Karpas-422 (cell line): ENCODE measurements at regions not wholly inside any gene's neighbourhood (a gene's known extent, or its start where the extent isn't known, plus 50 kb on each side); places are given as distances from the start of the nearest gene placed in this dataset.
"Not testable (repeated sequence)": the region's sequence is repeated elsewhere in the genome, so short reads cannot be mapped to it uniquely, and the experiment has no call there.

ENCODE experiments used
- DNase-seq: peaks from one replicate; pipeline ENCODE4 v3.0.0-alpha.2; 2015
- H2AFZ ChIP-seq: fragments of 200-600 bp; sonication (generic); 2 replicates; pipeline ENCODE4 v1.6.1; 2014; ENCODE audit warnings: antibody characterized with exemption, low read length, mixed read lengths
- H3K27ac ChIP-seq: fragments of 200-600 bp; sonication (generic); 2 replicates; pipeline ENCODE4 v1.5.1; 2014; ENCODE audit warnings: mild to moderate bottlenecking, low read length, moderate library complexity
- H3K27me3 ChIP-seq: fragments of 200-600 bp; sonication (generic); 2 replicates; pipeline ENCODE4 v1.6.1; 2014; ENCODE audit warnings: low read length, mixed read lengths
- H3K36me3 ChIP-seq: fragments of 200-600 bp; sonication (generic); 2 replicates; pipeline ENCODE4 v1.6.1; 2014; ENCODE audit warnings: low read length, mixed read lengths; ENCODE audit not compliant: insufficient read depth
- H3K4me1 ChIP-seq: fragments of 200-600 bp; sonication (generic); 2 replicates; pipeline ENCODE4 v1.6.1; 2014; ENCODE audit warnings: mild to moderate bottlenecking, low read length, mixed read lengths
- H3K4me2 ChIP-seq: fragments of 200-600 bp; sonication (generic); 2 replicates; pipeline ENCODE4 v1.6.1; 2014; ENCODE audit warnings: low read length, low read depth, mild to moderate bottlenecking; ENCODE audit not compliant: poor library complexity, severe bottlenecking
- H3K4me3 ChIP-seq: fragments of 200-600 bp; sonication (generic); 2 replicates; pipeline ENCODE4 v1.5.1; 2014; ENCODE audit warnings: mild to moderate bottlenecking, antibody characterized with exemption, low read length, mixed read lengths
- H3K79me2 ChIP-seq: fragments of 200-600 bp; sonication (generic); 2 replicates; pipeline ENCODE4 v1.6.1; 2014; ENCODE audit warnings: mild to moderate bottlenecking, low read length, mixed read lengths
- H3K9ac ChIP-seq: fragments of 200-600 bp; sonication (generic); 2 replicates; pipeline ENCODE4 v1.6.0; 2014; ENCODE audit warnings: low read length
- H3K9me2 ChIP-seq: fragments of 200-600 bp; sonication (generic), shearing (Covaris generic); replicated peaks from 2 replicates; pipeline ENCODE4 v1.6.0; 2014; ENCODE audit warnings: mild to moderate bottlenecking, low read length, moderate library complexity; ENCODE audit not compliant: insufficient read depth
- H3K9me3 ChIP-seq: fragments of 300-700, 200-600 bp; sonication (generic); 2 replicates; pipeline ENCODE4 v1.6.1; 2014; ENCODE audit warnings: low read length, mixed read lengths
- H4K20me1 ChIP-seq: fragments of 200-600 bp; sonication (generic); 2 replicates; pipeline ENCODE4 v1.6.1; 2014; ENCODE audit warnings: mild to moderate bottlenecking, antibody characterized with exemption, low read length, low read depth; ENCODE audit not compliant: insufficient read depth

DNA sequence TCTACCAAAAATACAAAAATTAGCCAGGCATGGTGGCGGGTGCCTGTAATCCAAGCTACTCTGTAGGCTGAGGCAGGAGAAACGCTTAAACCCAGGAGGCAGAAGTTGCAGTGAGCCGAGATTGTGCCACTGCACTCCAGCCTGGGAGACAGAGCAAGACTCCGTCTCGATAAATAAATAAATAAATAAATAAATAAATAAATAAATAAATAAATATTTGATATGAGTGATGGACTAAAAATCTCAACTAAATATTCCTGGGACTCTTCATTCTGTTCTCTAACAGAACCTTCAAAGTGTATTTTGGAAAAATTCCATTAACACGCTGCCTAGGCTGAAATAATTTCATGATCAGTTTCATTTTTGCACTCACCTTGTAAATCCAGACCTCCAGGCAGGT lies 112.7 kb upstream of the AHI1 start:
- H3K27me3 ChIP-seq, H3K4me2 ChIP-seq: not testable (repeated sequence)

DNA sequence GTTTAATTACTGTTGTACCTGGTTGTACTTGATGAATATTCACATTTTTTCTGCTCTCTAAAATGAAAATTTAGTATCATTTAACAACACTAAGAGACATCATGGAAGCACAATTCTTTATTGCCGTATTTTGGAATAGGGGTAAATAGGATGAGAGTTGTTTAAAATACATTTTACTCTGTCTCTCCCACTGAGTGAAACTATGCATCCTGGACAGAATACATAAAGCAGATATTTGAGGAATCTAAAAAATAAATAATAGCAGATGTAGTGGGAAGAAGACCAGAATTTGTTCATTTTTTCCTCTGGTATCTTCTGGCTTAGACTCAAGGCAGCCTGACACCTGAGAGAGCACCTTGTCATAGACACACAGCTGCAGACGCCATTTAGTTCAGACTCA lies 119.1 kb upstream of the AHI1 start:
- Histone ChIP-seq H3K9ac (no peak overlapping the region), H3K4me2 (no peak overlapping the region), H3K79me2 (no peaks in the 10 kb centered on the region), H3K27ac (no peak overlapping the region), H3K27me3 (no peaks in the 10 kb centered on the region), H3K9me3 (no peaks in the 10 kb centered on the region), H4K20me1 (no peaks in the 10 kb centered on the region), H3K4me3 (no peak overlapping the region), H3K9me2 (no peaks in the 10 kb centered on the region), H3K4me1 (no peaks in the 10 kb centered on the region), H2AFZ (no peak overlapping the region), H3K36me3 (no peaks in the 10 kb centered on the region)
- DNase-seq, result no peak

More for the DNA sequence above, 112.7 kb upstream of the AHI1 start:
- not testable (repeated sequence) for H3K9me3 ChIP-seq, DNase-seq, H3K79me2 ChIP-seq, H3K4me1 ChIP-seq, H3K9me2 ChIP-seq, H3K9ac ChIP-seq, H3K36me3 ChIP-seq, H2AFZ ChIP-seq, H4K20me1 ChIP-seq, H3K4me3 ChIP-seq, H3K27ac ChIP-seq

DNA sequence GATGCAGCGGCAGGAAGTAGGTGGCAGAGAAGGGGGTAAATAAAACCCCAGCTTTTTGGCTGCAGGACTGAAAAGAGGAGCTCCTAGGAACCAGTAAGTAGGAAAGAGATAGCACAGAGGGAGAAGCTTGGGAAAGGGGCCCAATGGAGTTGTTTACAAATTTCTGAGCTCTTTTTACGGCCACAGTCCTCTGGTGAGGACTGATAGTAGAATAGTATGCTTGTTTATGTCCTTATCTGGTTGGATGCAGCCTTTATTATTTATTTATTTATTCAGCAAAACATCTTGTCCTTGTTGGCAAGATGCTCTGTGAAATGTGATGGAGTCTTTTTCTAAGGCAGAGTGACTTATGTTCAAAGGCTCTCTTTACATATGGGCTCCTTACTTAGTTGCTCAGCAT lies 119.7 kb upstream of the AHI1 start:
- Histone ChIP-seq H3K4me3 (no peak overlapping the region), H3K4me2 (no peak overlapping the region), H3K27ac (no peak overlapping the region)

DNA sequence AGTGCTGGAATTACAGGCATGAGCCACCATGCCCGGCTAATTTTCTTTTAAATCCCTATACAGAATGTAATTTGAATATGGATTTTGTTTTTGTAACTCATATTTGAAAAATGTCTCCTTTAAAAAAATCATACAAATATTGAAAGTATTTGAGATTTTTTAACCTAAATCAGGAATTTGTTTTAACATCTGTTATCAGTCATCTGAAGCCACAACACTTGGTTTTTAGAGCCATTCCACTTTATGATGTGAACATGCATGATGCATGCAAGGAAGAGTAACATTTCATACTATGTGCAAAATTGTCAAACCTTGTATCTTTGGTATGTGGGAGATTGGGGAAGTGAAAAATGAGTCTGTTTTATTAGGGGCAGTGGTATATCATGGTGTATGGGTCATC lies 124.5 kb upstream of the AHI1 start:
- no peak overlapping the region for H3K4me2 ChIP-seq
- no peaks in the 10 kb centered on the region for H3K9me3 ChIP-seq
- no peaks in the 10 kb centered on the region for H3K79me2 ChIP-seq
- no peaks in the 10 kb centered on the region for H4K20me1 ChIP-seq
- no peak overlapping the region for H3K4me3 ChIP-seq
- no peak overlapping the region for H3K9ac ChIP-seq
- DNase-seq, result no peak
- H2AFZ ChIP-seq, result no peak overlapping the region
- no peaks in the 10 kb centered on the region for H3K27me3 ChIP-seq
- no peaks in the 10 kb centered on the region for H3K4me1 ChIP-seq
- no peaks in the 10 kb centered on the region for H3K9me2 ChIP-seq
- H3K36me3 ChIP-seq, result no peaks in the 10 kb centered on the region
- H3K27ac ChIP-seq, result no peak overlapping the region

More for the DNA sequence above, 119.7 kb upstream of the AHI1 start:
- Histone ChIP-seq H3K4me1 (no peaks in the 10 kb centered on the region), H3K27me3 (no peaks in the 10 kb centered on the region), H3K79me2 (no peaks in the 10 kb centered on the region), H3K9ac (no peak overlapping the region), H4K20me1 (no peaks in the 10 kb centered on the region), H3K9me3 (no peaks in the 10 kb centered on the region), H2AFZ (no peak overlapping the region), H3K36me3 (no peaks in the 10 kb centered on the region), H3K9me2 (no peaks in the 10 kb centered on the region)
- no peak for DNase-seq

DNA sequence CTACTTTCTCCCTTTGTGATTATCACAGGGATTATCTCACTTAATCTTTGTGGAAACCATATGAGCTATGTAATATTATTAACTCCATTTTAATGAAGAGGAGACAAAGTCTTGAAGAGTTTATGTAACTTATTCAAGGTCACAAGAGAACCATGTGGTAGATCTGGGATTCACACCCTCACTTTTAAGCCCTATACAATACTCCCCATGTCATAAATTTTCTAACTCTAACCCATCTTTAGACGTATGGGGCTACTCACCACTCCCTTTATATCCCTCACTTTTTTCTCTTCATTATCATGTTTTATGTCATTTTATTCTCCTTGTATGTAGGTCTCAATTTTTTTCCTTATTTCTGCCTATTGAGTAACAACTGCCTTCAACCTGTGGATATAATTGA lies 126.4 kb upstream of the AHI1 start:
- no peak for DNase-seq
- Histone ChIP-seq H3K9me2 (no peaks in the 10 kb centered on the region), H3K27ac (no peak overlapping the region), H3K9me3 (no peaks in the 10 kb centered on the region), H3K79me2 (no peaks in the 10 kb centered on the region), H3K4me2 (no peak overlapping the region), H4K20me1 (no peaks in the 10 kb centered on the region), H3K36me3 (no peaks in the 10 kb centered on the region), H3K27me3 (no peaks in the 10 kb centered on the region), H2AFZ (no peak overlapping the region), H3K9ac (no peak overlapping the region), H3K4me1 (no peaks in the 10 kb centered on the region), H3K4me3 (no peak overlapping the region)

DNA sequence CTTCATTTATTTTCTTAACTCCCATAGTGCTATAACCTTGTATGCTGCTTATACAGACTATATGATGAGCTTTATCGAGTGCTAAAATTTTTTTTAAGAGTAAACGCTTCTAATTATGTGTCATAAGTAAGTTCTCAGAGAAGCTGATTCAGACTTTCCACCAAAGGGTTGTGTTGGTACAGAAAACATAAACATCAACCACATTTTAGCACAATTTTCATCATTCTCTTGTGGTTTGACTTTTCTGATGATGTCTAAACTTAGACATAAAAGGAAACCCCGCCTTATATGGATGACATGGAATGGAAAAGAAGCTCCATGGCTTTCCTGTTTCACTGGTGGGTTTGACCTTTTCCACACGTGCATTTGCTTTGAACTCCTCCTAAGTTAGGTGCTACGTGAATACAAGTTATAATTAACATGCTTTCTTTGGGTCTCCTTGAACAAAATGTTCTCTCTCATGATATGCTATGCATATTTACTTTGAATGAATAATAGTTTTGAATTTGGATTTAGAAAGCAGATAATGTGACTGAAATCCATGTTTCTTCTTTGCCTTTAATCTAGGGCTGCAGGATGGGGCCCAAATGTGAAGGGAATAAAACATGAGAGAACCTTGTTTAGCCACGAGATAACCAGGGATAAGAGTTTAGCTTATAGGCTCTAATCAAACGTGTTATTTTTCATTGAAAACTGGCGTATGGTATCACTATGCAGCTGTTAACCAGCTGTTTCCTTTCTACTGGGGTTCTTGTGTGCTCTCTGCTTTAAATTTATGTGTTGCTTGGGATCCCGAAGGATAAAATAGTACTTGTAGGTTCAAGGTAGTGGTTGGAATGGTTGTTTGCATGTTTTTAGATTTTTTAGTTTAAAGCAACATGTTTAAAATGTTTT lies 127.1 kb upstream of the AHI1 start:
- Histone ChIP-seq H3K9me3 (no peaks in the 10 kb centered on the region), H3K4me3 (no peak overlapping the region), H3K4me1 (no peaks in the 10 kb centered on the region), H3K4me2 (no peak overlapping the region), H3K27me3 (no peaks in the 10 kb centered on the region), H4K20me1 (no peaks in the 10 kb centered on the region), H3K36me3 (no peaks in the 10 kb centered on the region), H3K79me2 (no peaks in the 10 kb centered on the region), H3K9me2 (no peaks in the 10 kb centered on the region), H3K27ac (no peak overlapping the region), H3K9ac (no peak overlapping the region), H2AFZ (no peak overlapping the region)
- DNase-seq, result no peak

DNA sequence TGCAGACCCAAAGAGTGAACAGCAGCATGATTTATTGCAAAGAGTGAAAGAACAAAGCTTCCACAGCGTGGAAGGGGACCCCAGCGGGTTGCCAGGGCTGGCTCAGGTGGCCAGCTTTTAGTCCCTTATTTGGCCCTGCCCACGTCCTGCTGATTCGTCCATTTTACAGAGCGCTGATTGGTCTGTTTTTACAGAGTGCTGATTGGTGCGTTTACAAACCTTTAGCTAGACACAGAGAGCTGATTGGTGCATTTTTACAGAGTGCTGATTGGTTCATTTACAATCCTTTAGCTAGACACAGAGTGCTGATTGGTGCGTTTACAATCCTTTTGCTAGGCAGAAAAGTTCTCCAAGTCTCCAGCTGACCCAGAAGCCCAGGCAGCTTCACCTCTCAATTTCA lies 128.5 kb upstream of the AHI1 start:
- not testable (repeated sequence) for H3K27me3 ChIP-seq, H3K4me2 ChIP-seq, H3K4me1 ChIP-seq, H3K9me3 ChIP-seq, H3K9ac ChIP-seq, DNase-seq, H3K27ac ChIP-seq, H4K20me1 ChIP-seq, H3K79me2 ChIP-seq, H3K4me3 ChIP-seq, H3K36me3 ChIP-seq, H3K9me2 ChIP-seq, H2AFZ ChIP-seq

DNA sequence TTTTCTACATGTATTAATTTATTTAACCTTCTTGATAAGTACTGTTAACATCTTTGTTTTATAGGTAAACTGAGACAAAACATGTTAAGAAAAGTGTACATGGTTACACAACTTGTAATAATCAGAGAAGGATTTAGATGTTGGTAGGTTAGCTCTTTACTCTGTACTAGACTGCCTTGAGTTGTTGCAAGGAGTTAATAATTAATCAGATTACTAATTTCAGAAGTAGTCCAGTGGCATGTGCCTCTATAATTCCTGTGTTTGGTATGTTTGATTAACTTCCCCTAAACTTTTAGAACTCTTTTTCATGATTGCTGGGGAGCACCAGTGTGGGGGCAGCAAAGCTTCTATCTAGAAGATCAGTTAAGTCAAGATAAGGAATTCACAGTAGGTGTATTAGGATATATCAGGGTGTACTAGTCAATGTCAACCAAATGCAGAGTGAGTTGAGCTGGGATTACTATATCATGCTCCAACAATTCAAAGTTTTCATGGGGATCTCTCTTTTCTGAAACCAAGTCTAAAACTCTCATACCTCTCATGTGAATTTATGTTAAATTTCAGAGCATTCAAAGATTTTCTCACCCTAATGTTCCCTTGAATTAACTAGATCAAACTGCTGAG lies 129.7 kb upstream of the AHI1 start:
- Histone ChIP-seq H3K36me3 (no peaks in the 10 kb centered on the region), H2AFZ (no peak overlapping the region), H3K9ac (no peak overlapping the region), H3K4me2 (no peak overlapping the region), H3K27me3 (no peaks in the 10 kb centered on the region), H3K9me3 (no peaks in the 10 kb centered on the region), H3K79me2 (no peaks in the 10 kb centered on the region), H4K20me1 (no peaks in the 10 kb centered on the region), H3K4me1 (no peaks in the 10 kb centered on the region), H3K4me3 (no peak overlapping the region), H3K27ac (no peak overlapping the region), H3K9me2 (no peaks in the 10 kb centered on the region)
- no peak for DNase-seq
